Globus pallidus (tissue), 1 donor: ENCODE measurements at regions not wholly inside any gene's neighbourhood (a gene's known extent, or its start where the extent isn't known, plus 50 kb on each side); places are given as distances from the start of the nearest gene placed in this dataset.
"Not testable (repeated sequence)": the region's sequence is repeated elsewhere in the genome, so short reads cannot be mapped to it uniquely, and the experiment has no call there.

Experiments used
- DNase-seq: peaks from one replicate; pipeline ENCODE4 v3.0.0-alpha.2; 2015; ENCODE audit warnings: low spot score

DNA sequence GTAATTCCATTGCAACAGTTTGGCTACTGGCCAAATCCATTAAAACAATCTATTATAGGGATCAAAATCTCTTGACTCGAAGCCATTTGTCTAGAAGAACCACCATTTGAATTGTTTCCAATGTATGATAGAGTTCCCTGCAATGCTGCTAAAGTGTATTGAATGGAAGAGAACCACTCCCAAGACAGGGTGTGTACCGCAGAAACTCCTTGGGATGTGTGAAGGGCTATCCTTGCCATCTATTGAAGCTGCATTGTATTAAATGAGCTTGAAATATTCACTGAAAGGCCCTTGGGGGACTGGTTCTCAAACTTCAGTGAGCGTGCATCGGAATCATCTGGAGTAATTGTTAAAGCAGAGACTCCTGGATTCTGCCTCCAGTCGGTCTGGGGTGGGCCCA lies 260.4 kb upstream of the MEIS1 start:
- no peak for DNase-seq

DNA sequence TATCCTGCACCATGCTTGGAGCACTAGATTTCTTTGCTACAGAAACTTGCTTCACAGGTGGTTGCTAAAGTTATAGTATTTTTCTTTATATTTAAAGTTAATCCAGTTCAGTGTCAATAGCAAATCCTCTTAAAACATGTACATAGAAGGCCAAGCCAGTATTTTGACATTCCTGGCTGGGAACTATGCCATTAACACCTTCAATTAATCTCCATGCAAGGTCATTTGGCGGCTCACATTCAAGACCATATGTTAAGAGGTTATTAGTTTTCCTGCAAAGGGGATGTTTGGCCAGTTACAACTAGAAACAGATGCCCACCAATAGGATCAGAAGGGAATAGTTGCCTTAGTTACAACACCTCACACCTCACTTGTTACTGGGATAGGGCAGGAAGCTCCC lies 261.3 kb upstream of the MEIS1 start:
- DNase-seq = no peak

DNA sequence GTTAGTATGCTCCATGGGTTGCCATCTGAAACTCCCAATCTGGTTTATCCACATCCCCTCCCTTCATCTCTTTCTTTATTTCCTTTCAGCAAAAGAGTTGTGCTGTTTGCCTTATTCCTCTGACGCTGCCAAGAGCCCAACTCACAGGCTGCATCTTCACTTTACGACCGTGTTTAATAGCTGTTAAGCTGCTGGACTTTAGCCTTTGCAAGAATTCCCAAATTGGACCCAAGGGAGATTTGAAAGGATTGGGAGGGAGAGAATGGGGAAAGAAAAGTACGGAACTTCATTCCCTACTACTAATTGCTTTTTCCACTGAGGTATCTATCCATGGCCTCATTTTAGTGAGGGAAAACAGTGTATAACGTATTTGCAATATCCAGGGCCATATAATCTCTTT lies 263.4 kb upstream of the MEIS1 start:
- DNase-seq = no peak

DNA sequence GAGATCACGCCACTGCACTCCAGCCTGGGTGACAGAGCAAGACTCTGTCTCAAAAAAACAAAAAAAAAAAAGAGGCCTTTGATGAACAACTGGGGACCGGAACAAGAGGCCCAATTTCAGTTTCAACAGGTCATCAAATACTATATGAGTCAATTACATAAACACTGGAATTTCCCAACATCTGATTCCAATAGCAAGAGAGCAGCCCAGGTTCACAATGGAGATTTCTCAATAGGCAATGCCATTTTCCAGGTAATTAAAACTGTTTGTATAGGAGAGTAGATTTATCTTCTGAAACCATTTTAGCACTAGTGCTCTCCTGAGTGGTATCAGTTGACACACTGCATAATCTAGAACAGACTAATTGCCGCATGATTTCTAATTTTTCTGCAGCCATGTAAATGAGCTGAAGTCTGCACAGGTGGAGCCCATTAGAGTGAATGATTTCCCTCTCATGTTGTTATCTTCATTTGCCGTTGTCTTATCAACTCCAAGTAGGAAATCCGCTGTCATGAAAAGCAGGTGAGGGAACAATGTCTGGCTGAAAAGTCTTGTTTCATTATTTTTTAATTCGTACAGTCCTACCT lies 264.1 kb upstream of the MEIS1 start:
- DNase-seq = no peak

DNA sequence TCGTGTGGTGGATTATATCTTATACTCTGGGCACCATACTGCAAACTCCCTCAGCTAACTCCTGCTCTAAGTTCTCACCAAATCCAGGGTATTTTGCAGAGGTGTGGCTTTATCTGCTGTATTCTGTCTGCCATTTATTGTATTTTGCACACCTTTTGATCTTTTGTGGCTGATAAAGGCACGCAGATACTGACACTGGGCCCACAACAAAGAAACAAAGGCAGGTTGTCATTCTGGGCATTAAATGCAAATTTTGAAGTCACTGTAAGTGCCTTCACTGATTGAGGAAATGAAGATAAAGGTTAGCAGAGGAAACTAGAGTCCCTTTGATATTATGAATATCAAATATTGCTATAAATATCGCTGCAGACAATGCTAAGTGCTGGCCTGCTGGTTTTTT lies 265.8 kb upstream of the MEIS1 start:
- no peak for DNase-seq

DNA sequence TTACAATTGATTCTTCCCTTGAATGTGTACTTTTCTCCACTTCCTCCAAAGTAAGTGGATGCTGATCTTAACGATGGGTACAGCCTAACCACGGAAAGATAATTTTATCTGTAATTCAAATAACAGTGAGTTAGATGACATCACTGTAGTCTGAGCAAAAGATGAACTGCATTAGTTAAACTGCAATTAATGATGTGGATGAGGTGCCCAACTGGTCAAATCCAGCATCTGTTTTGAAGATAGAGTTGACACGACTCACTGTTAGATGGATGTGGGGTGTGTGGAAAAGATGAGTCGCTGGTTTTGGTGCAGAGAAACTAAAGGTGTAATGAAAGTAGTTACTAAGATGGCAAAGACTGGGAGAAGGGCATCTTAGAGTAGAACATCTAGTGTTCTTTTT lies 270.5 kb upstream of the MEIS1 start:
- DNase-seq = no peak

DNA sequence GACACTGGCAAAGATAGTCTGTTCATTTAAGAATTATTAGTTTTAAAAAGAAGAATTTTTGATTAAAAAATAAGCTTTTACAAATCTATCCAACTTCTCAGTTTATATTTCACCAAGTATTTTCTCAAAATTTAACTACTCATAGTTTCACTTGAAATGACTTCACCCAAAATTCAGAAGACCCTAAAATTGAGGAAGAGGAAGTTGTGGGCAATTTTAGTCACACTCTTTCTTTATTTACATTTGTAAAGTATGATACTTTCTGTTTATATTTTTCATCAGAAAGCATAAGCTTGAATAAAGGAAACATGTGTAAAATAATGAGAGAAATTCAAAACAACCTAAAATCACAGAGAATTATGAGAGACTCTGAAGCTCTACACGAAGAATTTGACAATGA lies 278.8 kb upstream of the MEIS1 start:
- DNase-seq = no peak

DNA sequence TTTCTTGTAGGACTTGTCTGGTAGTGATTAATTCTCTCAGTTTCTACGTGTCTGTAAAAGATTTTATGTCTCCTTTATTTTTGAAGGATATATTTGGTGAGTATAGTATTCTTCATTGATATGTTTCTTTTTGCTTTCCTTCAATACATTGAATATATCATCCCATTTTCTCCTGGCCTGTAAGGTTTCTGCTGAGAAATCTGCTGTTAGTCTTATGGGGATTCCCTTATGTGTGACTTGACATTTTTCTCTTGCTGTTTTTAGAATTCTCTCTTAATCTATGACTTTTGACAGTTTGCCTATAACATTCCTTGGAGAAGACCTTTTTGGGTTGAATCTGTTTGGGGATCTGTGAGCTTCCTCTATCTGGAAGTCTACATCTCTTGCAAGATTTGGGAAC lies 281.0 kb upstream of the MEIS1 start:
- DNase-seq = no peak

DNA sequence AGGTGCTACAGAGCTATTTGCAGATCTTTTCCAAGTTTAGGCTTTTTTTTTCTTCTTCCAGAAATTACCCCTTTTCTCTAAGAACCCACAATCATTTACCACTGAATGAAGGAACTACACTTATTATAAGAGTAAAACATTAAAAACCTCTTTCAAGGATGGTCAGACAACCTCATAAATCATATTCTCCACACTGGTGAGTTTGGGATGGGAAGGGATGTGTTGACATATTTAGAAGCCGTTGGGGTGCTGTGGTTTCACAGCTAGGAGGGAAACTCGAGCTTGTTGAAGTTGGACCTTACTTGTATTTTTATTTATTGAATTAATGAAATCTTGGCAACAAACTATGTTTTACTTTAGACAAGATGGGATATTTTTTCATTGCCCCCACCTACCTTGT lies 289.4 kb upstream of the MEIS1 start:
- DNase-seq = no peak

DNA sequence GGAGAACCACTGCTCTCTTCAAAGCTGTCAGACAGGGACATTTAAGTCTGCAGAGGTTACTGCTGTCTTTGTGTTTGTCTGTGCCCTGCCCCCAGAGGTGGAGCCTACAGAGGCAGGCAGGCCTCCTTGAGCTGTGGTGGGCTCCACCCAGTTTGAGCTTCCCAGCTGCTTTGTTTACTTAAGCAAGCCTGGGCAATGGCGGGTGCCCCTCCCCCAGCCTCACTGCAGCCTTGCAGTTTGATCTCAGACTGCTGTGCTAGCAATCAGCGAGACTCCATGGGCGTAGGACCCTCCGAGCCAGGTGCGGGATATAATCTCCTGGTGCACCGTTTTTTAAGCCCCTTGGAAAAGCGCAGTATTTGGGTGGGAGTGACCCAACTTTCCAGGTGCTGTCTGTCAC lies 290.6 kb upstream of the MEIS1 start:
- not testable (repeated sequence) for DNase-seq

DNA sequence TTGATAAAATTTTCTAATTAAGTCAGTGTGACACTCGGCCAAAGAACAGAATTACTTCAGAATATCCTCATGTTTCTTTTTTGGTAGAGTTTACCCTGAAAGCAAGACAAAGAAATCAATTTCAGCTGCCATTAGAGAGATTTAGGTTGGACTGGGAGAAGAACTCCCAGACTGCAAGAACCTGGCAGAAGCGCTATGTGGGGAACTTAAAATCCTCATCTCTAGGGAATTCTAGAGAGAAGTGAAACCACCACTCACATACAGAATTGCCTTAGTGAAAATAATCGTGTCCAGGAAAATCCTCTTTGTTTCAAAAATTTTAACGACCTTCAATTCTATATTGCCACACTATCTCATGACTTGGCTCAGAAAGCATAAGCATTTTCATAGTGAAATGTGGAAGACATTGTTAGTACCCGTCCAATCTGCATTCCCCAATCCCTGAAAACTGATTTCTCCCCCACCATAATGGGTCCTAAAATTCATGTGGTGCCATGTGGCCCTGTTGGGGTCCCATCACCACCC lies 297.3 kb upstream of the MEIS1 start:
- no peak for DNase-seq

DNA sequence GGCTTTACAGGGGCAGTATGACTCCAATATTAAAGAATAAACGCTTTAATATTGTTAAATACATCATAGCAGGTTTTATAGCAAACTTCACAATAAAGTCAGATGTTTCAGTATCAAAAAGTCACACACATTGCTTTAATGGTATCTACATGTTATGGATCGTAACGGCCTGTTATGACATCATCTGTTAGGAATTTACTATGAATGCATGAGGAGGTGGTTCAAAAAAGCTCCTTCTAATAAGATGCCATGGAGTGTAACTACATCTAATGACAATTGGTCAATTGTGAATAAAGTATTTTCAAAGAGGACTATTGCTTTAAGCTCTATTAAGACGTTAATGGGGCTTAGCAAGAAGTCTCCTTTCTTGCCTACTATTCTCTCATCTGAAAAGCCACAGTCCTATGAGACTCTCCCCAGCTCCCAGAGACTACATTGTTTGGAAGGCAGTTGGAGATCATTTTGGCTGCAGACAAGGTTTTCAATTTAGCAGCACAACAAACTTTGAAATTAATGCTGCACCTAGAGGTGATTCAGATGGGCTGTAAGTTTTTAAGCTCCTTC lies 300.7 kb upstream of the MEIS1 start:
- no peak for DNase-seq

DNA sequence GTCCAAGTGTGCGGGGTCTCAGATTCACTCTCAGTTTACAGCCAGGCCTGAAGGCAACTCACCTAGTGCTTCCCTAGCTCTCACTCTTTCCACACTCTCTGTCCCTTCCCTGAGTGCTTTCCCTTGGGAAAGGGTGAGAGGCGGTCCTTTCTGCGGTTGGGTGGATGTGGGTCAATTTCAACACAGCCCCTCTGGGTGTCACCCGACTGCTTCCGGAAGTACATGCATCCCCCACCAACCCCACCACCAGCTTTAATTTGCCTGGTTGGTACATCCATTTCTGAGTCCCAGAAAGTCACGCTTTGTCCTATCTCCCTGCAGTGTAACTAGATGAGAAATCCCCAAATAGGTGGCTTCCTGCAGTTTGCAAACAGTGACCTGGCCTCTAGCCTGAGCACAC lies 307.3 kb upstream of the MEIS1 start:
- no peak for DNase-seq

DNA sequence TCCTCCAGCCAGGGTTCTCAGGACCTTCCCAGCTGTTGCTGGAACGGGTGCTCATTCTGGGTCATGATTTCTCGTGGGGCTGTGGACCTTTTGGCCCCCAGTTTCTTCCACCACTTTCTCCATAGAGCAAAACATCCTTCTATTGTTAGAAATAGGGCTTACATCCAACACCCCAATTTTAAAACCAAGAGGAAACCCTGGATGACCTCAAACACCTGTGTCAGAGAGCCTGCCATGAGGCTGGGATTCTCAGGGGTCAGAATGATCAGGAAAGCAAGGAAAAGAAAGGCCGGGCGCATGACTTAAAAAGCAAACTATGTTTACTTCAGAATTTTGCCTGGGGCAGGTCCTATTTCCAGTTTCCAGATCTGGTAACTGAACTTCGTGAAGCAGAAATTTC lies 307.9 kb upstream of the MEIS1 start:
- no peak for DNase-seq

DNA sequence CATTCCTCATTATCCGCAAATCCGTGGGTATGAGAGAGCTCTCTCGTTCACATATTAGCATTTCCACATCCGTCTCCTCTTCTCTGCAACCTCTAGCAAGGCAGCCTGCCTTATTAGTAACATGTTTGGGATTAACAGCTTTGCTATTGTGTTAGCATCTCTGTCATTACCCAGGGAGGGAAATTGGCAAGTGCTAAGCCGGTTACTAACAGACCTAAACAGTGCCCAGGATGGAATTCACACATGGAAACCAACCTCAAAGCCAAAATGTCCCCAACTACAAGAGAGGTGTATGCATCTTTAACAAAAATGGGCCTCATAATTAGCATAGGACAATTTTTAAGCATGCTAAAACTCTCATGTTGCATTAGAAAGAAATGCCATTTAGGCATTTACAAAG lies 309.0 kb upstream of the MEIS1 start:
- no peak for DNase-seq

DNA sequence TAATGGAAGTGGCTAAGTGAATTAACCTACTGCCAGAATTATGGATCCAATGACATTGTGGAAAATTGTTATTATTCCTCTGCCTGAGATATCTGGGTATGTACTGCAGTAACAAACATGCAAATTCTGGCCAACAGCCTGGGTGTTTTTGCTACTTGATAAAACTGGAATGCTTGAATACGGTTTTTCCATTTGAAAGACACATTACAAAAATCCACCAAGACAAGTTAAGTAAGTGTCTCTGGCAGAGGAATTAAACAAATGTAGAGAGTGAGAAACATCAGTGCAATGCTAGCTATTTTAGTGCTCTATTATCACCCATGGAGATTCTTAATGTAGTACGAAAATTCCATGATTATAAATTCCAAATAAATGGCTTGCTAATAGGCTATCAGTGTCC lies 312.4 kb upstream of the MEIS1 start:
- DNase-seq = no peak

DNA sequence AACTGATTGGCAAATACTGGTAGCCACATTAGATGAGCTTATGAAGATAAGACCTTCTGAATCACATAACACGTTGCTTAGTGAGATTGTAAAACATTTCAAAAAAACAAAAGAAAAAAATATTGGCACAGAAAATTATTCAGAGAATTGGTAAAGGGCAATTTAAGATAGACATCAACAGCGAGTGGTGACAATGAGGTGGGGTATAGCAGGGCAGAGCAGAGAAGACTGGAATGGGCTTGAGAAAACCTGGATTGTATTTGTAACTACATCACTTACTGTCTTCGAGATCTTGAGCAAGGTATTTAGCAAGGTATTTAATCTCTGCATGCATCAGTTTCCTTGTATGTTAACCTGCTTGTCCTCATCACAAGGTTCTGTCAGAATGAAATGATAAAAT lies 313.0 kb upstream of the MEIS1 start:
- DNase-seq = no peak

DNA sequence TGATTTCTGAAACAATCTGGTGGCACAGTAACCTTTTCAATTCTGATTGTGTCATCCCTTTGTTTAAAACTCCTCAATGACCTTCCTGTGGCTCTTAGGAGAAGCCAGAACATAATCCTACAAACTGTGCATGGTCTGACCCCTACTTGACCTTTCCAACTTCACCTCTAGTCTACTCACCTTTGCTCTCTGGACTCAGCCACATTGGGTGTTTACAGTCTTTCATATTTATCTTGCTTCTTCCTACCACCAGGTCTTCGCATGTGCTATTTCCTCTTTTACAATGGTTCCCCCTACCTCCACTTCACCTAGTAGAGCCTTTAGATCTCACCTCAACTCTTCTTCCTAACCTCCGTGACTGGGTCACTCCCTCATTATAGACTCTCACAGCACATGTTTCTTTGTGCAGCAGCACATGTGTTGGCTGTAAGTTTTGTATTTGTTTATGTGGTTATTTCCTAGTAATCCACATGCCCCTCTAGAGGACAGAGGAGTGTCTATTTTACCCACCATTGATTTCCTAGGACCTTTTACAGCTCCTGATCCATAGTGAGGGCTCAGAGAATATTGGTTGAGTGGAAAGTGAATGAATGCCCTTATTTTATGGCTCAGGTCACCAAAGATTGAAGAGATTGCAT lies 320.8 kb upstream of the MEIS1 start:
- no peak for DNase-seq

DNA sequence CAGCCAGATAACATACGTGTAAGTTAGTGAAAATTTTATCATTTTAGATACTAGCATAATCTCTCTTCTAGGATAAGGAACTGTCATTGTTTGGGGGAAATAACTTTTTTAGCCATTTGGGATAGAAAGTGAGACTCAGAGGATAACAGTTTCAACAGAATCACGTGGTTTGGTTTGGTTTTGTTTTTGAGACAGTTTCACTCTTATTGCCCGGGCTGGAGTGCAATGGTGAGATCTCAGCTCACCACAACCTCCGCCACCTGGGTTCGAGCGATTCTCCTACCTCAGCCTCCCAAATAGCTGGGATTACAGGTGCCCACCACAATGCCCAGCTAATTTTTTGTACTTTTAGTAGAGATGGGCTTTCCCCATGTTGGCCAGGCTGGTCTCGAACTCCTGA lies 323.2 kb upstream of the MEIS1 start:
- DNase-seq = no peak

DNA sequence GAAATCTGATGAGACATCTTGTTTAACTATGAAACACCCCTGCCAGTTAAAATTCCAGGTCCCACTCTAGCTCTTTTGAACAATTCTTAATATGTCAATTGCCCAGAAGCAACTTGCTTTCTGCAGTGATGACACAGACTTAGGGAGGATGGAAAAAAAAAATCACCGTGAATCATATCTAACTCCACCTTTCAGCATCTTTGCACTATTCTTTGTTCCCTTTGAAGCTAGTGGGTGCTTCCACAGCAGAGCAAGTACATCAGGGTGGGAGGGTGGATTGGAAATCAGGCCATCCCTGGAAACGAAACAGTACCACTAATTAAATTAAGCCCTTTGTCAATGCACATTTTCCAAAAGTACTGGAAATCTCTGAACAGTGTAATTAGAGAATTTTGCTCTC lies 324.3 kb upstream of the MEIS1 start:
- no peak for DNase-seq

DNA sequence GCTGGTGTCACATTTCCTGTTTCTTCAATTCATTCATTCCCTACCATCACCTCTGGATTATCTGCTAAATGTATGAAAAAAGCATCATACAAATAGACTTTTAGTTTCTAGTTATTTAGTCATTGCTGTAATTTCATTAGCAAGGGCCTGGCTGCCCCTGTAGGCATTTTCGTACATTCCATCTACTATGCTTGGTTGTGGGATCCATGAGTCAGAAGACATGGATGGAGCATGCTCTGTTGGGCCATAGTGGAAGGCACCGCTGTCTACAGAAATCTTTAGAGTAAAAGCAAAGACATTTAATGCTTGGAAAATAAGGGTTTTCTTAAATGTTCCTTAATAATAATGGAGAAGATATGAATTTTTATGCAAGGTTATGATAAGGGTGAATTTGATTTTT lies 324.8 kb upstream of the MEIS1 start:
- DNase-seq = no peak

DNA sequence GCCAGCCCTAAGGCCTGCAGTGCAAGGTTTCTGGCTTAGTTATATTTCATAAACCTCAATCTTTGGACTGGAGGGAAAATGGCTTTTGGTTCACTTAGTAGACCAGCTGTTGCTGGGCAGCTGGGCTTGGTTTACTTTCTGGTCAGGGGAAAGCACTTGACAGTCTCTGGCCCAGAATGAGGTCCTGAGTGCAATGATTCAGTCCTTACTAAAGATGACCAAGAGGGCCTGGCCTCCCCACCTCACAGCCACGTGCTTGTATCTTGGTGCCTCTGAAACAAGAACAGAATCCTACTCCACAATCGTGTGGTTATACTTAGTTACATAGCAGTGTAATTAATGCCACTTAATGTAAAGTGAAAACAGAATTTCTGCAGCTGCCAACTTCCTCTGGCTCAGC lies 325.5 kb upstream of the MEIS1 start:
- DNase-seq = no peak

DNA sequence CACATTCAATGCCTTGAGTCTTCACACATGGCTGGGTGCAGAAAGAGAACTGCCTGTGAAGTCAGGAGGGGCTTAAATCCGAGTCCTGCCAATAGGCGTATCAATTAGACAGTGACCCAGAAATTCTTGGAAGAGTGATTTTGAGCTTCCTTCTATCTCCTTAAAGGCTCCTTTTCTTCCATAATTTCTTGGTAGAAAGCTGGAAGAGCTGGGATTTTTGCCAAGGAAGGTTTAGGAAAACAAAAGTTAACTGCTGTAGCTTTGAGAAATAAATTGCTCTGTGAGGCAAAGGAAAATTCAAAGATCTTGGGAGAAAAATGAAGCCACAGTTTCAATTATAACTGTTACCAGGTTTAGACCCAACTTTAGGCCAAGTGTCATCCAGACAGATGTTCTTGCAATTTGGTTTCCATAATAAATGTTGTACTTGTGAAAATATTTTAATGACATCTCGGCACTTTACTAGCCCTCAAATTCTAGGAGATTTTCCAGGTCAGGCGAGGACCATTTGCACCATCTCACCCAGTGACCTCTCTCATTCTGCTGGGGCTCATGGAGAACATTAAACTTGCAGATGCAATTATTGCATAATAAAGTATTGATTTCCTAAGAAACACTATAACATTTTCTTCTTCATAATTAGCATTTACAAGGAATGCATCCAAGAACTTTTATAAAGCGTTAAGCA lies 329.7 kb upstream of the MEIS1 start:
- DNase-seq = no peak
